Upper lobe of left lung (tissue), 6 donors: ENCODE measurements at regions not wholly inside any gene's neighbourhood (a gene's known extent, or its start where the extent isn't known, plus 50 kb on each side); places are given as distances from the start of the nearest gene placed in this dataset.

Source experiments
- ATAC-seq, 2 donors: fragments of 200-7000 bp; cut with Tn5 transposase; one replicate each; pipeline ENCODE4 v1.9.1; 2022; ENCODE audit warnings: mild to moderate bottlenecking in 2 of 2, moderate library complexity in 2 of 2; ENCODE audit not compliant: low FRiP score in 2 of 2
- DNase-seq, 2 donors: peaks; one replicate each; pipeline ENCODE4 v3.0.0-alpha.2; 2019 to 2020
- H3K27ac ChIP-seq, 4 donors: fragments of 200-600 bp; sonication (generic); one replicate each; pipeline ENCODE4 v1.5.1; 2016 to 2019
- H3K27me3 ChIP-seq, 4 donors: fragments of 200-600 bp; sonication (generic); one replicate each; pipeline ENCODE4 v1.5.1; 2017 to 2019
- H3K36me3 ChIP-seq, 4 donors: fragments of 200-600 bp; sonication (generic); one replicate each; pipeline ENCODE4 v1.5.1; 2016 to 2019
- H3K4me1 ChIP-seq, 4 donors: fragments of 200-600 bp; sonication (generic); one replicate each; pipeline ENCODE4 v1.5.1; 2018 to 2019
- H3K4me3 ChIP-seq, 4 donors: fragments of 200-600 bp; sonication (generic); one replicate each; pipeline ENCODE4 v1.5.1; 2017 to 2019; ENCODE audit warnings: mild to moderate bottlenecking in 2 of 4, moderate library complexity in 1 of 4
- H3K9me3 ChIP-seq, 4 donors: fragments of 200-600 bp; sonication (generic); one replicate each; pipeline ENCODE4 v1.5.1; 2018 to 2019
- EP300 ChIP-seq, 4 donors: sonication (generic); formaldehyde crosslinking; IDR thresholded peaks; one replicate each; pipeline ENCODE4 v1.5.1; 2017; ENCODE audit warnings: antibody characterized with exemption in 4 of 4, control low read depth in 2 of 4
- POLR2A ChIP-seq, 4 donors: fragments of 450-650 bp; IDR thresholded peaks; one replicate each; pipeline ENCODE4 v1.5.1; 2016 to 2017; ENCODE audit warnings: antibody characterized with exemption in 4 of 4, mild to moderate bottlenecking in 2 of 4
- POLR2AphosphoS5 ChIP-seq, 2 donors: sonication (generic); formaldehyde crosslinking; IDR thresholded peaks; one replicate each; pipeline ENCODE4 v1.5.1; 2017; ENCODE audit warnings: antibody characterized with exemption in 2 of 2
- WGBS, 2 donors: methylation state at CpG; one replicate each; pipeline ENCODE4 v1.1.5; 2017 to 2018; 5-methylcytosine and 5-hydroxymethylcytosine counted together
- TF ChIP-seq, protein P1 (sequence below), 6 experiments: fragments of 450-650 bp in 4 of 6; fragments of 200-600 bp in 2 of 6; sonication (generic) in 2 of 6; IDR thresholded peaks; one replicate each; pipeline ENCODE4 v1.5.1; 2016 to 2019; ENCODE audit warnings: antibody characterized with exemption in 6 of 6
- donor health status: DM: no; HTN: no; CAD: no; lungs with moderate emphysema.
- donor health status: DM: no; HTN: yes; CAD: no; lungs with severe emphysema.

GRCh38 chr17:59491353-59492090 is 73.9 kb upstream of the DHX40 start:
- H3K4me1 ChIP-seq, result peaks cover 0 to 4% (median 0%) of the 10 kb centered on the region in 4 donors
- H3K27ac ChIP-seq, result no peak overlapping the region
- H3K9me3 ChIP-seq, result no peaks in the 10 kb centered on the region
- TF ChIP-seq POLR2A (IDR thresholded peaks at IDR 0.05) (no peak), POLR2AphosphoS5 (IDR thresholded peaks at IDR 0.05) (no peak), EP300 (IDR thresholded peaks at IDR 0.05) (no peak)
- TF ChIP-seq, protein P1, sequence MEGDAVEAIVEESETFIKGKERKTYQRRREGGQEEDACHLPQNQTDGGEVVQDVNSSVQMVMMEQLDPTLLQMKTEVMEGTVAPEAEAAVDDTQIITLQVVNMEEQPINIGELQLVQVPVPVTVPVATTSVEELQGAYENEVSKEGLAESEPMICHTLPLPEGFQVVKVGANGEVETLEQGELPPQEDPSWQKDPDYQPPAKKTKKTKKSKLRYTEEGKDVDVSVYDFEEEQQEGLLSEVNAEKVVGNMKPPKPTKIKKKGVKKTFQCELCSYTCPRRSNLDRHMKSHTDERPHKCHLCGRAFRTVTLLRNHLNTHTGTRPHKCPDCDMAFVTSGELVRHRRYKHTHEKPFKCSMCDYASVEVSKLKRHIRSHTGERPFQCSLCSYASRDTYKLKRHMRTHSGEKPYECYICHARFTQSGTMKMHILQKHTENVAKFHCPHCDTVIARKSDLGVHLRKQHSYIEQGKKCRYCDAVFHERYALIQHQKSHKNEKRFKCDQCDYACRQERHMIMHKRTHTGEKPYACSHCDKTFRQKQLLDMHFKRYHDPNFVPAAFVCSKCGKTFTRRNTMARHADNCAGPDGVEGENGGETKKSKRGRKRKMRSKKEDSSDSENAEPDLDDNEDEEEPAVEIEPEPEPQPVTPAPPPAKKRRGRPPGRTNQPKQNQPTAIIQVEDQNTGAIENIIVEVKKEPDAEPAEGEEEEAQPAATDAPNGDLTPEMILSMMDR (IDR thresholded peaks at IDR 0.05), result no peak
- no peaks in the 10 kb centered on the region for H3K36me3 ChIP-seq
- WGBS, 2 donors, result 49 to 62% methylated on average over 5 of the region's 5 CpGs
- H3K27me3 ChIP-seq, result no peaks in the 10 kb centered on the region
- no peak for DNase-seq
- H3K4me3 ChIP-seq, result no peak overlapping the region
- ATAC-seq, result no peak

DNA sequence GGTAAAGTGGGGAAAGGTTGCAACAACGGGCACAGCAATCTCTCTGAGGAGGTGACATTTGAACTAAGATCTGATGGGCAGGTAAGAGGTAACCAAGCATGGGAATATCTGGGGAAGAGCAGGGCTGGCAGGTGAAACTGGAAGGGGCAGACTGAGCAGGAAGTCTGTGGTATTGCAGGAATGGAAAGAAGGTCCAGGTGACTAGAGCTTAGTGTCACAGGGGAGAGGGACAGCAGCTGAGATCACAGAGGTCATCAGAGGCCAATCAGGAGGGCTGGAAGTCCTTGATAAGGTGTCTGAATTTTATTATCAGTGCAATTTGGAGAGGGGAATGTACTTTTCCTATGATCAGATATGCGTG is 73.3 kb upstream of the DHX40 start:
- H3K36me3 ChIP-seq, result no peaks in the 10 kb centered on the region
- no peak overlapping the region for H3K27ac ChIP-seq
- H3K4me1 ChIP-seq, result peaks cover 0 to 4% (median 0%) of the 10 kb centered on the region in 4 donors
- no peaks in the 10 kb centered on the region for H3K27me3 ChIP-seq
- DNase-seq, result no peak
- ATAC-seq, result no peak
- H3K4me3 ChIP-seq, result no peak overlapping the region
- 64 to 76% methylated on average over 2 of the region's 2 CpGs for WGBS, 2 donors
- TF ChIP-seq POLR2AphosphoS5 (IDR thresholded peaks at IDR 0.05) (no peak), EP300 (IDR thresholded peaks at IDR 0.05) (no peak), POLR2A (IDR thresholded peaks at IDR 0.05) (no peak)
- TF ChIP-seq, protein P1 (IDR thresholded peaks at IDR 0.05), result no peak
- H3K9me3 ChIP-seq, result no peaks in the 10 kb centered on the region

- ATAC-seq (no peak), DNase-seq (no peak)
- no peaks in the 10 kb centered on the region for H3K27me3 ChIP-seq
- no peak for TF ChIP-seq POLR2A (IDR thresholded peaks at IDR 0.05)
- TF ChIP-seq EP300 (IDR thresholded peaks at IDR 0.05), result no peak
- no peak for TF ChIP-seq POLR2AphosphoS5 (IDR thresholded peaks at IDR 0.05)
- TF ChIP-seq, protein P1 (IDR thresholded peaks at IDR 0.05), result no peak
- WGBS, 2 donors, result 62 to 92% methylated on average over 3 of the region's 3 CpGs
- no peak overlapping the region for H3K27ac ChIP-seq
- H3K9me3 ChIP-seq, result no peaks in the 10 kb centered on the region
- peaks cover 0 to 4% (median 0%) of the 10 kb centered on the region in 4 donors for H3K4me1 ChIP-seq
- H3K4me3 ChIP-seq, result no peak overlapping the region
- H3K36me3 ChIP-seq, result no peaks in the 10 kb centered on the region
These were observed 71.5 kb upstream of the DHX40 start for GRCh38 chr17:59493867-59494266.

DNA sequence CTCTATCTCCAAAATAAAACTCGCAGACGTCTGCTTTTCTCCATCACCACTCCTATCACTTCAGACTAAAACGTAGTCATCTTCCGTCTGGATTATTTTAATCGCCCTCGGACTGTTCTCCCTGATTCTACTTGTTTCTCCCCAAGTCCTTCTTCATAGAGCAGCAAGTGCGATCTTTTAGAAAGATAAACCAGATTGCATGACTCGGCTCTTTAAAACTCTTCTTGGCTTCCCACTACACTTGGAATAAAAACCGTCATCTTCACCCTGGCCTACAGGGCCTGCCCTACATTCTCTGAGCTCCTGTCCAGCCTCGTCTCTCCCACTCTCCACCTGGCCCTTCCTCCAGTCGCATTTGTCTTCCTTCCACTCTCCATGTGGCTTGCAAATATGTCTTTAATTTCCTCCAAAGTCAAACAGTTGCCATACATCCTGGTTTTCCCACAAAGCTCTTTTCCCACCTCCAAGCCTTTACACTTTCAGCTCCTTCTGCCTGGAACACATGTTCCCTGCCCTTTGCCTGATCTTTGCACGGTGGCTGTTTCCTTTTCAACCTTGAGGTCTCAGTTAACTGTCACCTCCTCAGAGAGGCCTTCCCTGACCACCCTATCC is 70.5 kb upstream of the DHX40 start:
- WGBS, 2 donors, result 79 to 84% methylated on average over 11 to 12 of the region's 12 CpGs
- DNase-seq, result no peak
- no peak for ATAC-seq
- Histone ChIP-seq H3K4me3 (no peak overlapping the region), H3K27ac (no peak overlapping the region), H3K36me3 (no peaks in the 10 kb centered on the region), H3K9me3 (no peaks in the 10 kb centered on the region), H3K27me3 (no peaks in the 10 kb centered on the region), H3K4me1 (peaks cover 0 to 4% (median 0%) of the 10 kb centered on the region in 4 donors)
- no peak for TF ChIP-seq POLR2AphosphoS5 (IDR thresholded peaks at IDR 0.05)
- no peak for TF ChIP-seq EP300 (IDR thresholded peaks at IDR 0.05)

- Histone ChIP-seq H3K4me3 (no peak overlapping the region), H3K9me3 (no peaks in the 10 kb centered on the region), H3K4me1 (peaks cover 0 to 4% (median 0%) of the 10 kb centered on the region in 4 donors), H3K27ac (no peak overlapping the region), H3K36me3 (no peaks in the 10 kb centered on the region), H3K27me3 (no peaks in the 10 kb centered on the region)
- TF ChIP-seq EP300 (IDR thresholded peaks at IDR 0.05) (no peak), POLR2A (IDR thresholded peaks at IDR 0.05) (no peak), POLR2AphosphoS5 (IDR thresholded peaks at IDR 0.05) (no peak)
- TF ChIP-seq, protein P1 (IDR thresholded peaks at IDR 0.05), result no peak
- no peak for DNase-seq
- 93 to 100% methylated on average over 1 of the region's 1 CpG for WGBS, 2 donors
- ATAC-seq, result no peak
These were observed 69.2 kb upstream of the DHX40 start for GRCh38 chr17:59496178-59496577.
